ENCODE measurements at regions not wholly inside any gene's neighbourhood (a gene's known extent, or its start where the extent isn't known, plus 50 kb on each side); places are given as distances from the start of the nearest gene placed in this dataset.

DNA sequence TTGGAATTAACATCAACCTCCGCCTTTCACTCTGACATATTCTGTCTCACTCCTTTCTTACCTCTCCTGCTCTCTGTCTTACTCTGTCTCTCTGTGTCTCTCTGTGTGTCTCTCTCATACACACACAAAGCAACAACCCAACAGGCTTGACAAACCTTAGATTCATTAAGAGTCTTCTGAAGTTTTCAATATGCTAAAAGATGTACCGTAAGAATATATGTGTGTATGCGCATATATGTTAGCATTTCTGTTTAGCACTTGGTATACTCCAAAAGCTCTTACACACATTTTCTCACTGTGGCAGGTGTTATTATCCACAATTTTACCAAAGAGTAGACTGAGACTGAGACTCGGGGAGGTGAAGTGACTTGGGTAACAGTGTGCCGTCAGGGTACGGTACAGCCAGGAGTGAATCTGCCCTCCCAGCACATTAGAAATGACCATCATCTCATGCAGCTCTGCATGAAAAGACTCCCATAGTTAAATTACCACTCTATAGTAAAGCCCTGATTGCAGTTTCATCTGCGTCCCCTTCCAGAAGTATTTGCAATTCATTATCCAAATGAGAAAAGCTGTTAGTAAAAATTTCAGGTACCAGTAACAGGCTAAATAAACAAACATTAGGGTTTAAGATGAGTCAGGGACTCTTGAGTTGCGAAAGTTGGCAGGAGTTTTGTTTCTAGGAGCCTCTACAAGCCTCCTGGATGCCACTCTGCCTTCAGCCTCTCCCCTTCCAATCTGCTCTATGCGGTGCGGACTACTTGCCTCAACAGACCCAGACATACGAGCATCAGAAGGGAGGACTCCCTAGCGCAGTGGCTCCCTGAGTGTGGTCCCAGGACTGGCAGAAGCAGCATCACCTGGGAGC lies 195.2 kb upstream of the TMEM45B start:
- TF ChIP-seq ESRRG (CRISPR knock-in tag; IDR thresholded peaks at IDR 0.05) (no peak), BACH2 (CRISPR knock-in tag; IDR thresholded peaks at IDR 0.05; ENCODE audit: borderline replicate concordance) (no peak), CSDC2 (CRISPR knock-in tag; IDR thresholded peaks at IDR 0.05) (no peak), OSR1 (CRISPR knock-in tag; IDR thresholded peaks at IDR 0.05) (no peak), ZFP3 (CRISPR knock-in tag; IDR thresholded peaks at IDR 0.05) (no peak), TCF4 (CRISPR knock-in tag; IDR thresholded peaks at IDR 0.05; ENCODE audit: borderline replicate concordance) (no peak), PPARA (CRISPR knock-in tag; IDR thresholded peaks at IDR 0.05; ENCODE audit: borderline replicate concordance) (no peak)
- TF ChIP-seq, protein P1, sequence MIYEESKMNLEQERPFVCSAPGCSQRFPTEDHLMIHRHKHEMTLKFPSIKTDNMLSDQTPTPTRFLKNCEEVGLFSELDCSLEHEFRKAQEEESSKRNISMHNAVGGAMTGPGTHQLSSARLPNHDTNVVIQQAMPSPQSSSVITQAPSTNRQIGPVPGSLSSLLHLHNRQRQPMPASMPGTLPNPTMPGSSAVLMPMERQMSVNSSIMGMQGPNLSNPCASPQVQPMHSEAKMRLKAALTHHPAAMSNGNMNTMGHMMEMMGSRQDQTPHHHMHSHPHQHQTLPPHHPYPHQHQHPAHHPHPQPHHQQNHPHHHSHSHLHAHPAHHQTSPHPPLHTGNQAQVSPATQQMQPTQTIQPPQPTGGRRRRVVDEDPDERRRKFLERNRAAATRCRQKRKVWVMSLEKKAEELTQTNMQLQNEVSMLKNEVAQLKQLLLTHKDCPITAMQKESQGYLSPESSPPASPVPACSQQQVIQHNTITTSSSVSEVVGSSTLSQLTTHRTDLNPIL (CRISPR knock-in tag; IDR thresholded peaks at IDR 0.05; ENCODE audit: low read depth), result no peak
